Fibroblast of lung (primary cell): ENCODE measurements at regions not wholly inside any gene's neighbourhood (a gene's known extent, or its start where the extent isn't known, plus 50 kb on each side); places are given as distances from the start of the nearest gene placed in this dataset.

Experiments
- EZH2 ChIP-seq: IDR thresholded peaks from 2 replicates; pipeline ENCODE4 v1.5.1; 2012; ENCODE audit warnings: low read length, control low read depth, mild to moderate bottlenecking; ENCODE audit errors: missing control alignments
- TF ChIP-seq, protein P1 (sequence below), 2 donors: IDR thresholded peaks in 1 of 2; conservative IDR thresholded peaks in 1 of 2; 1 replicate in 1 of 2; 2 replicates in 1 of 2; pipeline ENCODE4 v1.5.1; 2011 to 2012; ENCODE audit warnings: low read length in 2 of 2, control low read depth in 1 of 2, inconsistent platforms in 1 of 2, low read depth in 1 of 2, mild to moderate bottlenecking in 1 of 2

DNA sequence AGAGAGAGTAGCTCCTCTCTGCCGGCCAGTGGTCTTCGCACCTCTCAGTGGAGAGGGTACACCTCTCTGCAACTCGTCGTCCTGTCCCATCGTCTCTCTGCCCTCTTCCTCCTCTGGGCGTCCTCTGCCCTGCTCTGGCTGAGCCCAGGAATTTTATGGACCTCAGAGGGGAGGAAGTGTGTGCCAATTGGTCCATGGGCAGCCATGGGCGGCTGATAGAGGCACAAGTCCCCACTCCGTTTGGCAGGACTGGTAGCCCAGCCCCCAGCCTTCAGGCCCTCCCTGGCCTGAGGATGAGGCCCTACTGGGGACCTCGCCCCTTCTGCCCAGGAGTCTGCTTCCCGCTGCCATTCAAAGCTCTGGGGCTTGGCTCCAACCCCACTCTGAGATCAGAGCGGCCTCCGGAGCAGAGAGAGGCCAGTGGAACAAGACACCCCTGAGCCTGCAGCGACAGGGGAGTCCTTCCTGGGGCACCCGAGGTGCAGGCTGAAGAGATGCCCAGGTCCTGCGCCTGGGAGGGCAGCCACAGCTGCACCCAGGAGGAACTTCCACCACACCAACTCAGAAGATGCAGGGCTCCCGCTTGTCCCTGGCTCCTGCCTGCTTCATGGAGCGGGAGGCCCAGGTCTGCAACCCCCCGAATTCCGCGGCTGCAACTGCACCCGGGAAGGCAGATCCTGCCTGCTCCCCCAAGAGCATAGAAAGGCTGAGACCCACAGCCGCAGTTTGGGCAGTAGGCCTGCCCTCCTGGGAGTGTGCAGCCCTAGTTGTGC is 659.9 kb downstream of the KCNT2 start:
- TF ChIP-seq, protein P1, sequence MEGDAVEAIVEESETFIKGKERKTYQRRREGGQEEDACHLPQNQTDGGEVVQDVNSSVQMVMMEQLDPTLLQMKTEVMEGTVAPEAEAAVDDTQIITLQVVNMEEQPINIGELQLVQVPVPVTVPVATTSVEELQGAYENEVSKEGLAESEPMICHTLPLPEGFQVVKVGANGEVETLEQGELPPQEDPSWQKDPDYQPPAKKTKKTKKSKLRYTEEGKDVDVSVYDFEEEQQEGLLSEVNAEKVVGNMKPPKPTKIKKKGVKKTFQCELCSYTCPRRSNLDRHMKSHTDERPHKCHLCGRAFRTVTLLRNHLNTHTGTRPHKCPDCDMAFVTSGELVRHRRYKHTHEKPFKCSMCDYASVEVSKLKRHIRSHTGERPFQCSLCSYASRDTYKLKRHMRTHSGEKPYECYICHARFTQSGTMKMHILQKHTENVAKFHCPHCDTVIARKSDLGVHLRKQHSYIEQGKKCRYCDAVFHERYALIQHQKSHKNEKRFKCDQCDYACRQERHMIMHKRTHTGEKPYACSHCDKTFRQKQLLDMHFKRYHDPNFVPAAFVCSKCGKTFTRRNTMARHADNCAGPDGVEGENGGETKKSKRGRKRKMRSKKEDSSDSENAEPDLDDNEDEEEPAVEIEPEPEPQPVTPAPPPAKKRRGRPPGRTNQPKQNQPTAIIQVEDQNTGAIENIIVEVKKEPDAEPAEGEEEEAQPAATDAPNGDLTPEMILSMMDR (conservative IDR thresholded peaks at IDR 0.05 in 1 of 2, IDR thresholded peaks at IDR 0.05 in 1 of 2; ENCODE audit: low read depth in 1 of 2, low read length in 2 of 2), result no peak
- no peak for TF ChIP-seq EZH2
